ENCODE measurements at regions not wholly inside any gene's neighbourhood (a gene's known extent, or its start where the extent isn't known, plus 50 kb on each side); places are given as distances from the start of the nearest gene placed in this dataset.

DNA sequence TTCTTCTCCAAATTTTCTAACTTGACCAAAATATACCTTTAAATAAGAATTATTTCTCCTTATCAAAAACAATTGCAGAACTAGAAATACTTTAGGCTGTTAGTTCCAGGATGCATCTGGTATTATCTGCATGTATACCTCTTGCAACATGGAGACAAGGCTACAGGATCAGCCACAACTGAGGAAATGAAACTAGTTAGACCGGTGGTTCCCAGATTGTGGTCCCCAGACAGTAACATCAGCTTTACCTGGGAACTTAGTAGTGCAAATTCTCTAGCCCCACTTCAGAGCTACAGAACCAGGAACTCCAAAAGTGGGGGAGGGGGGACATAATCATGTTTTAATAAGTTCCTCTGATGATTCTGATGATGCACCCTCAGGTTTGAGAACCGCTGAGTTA lies 61.6 kb upstream of the C9orf72 start:
- DNase-seq (ENCODE audit: low read depth, low spot score) (no peak), ATAC-seq (no peak)
- H3K27ac ChIP-seq (ENCODE audit: low read depth, low read length) = no peak overlapping the region
- TF ChIP-seq, protein P1, sequence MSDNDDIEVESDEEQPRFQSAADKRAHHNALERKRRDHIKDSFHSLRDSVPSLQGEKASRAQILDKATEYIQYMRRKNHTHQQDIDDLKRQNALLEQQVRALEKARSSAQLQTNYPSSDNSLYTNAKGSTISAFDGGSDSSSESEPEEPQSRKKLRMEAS (IDR thresholded peaks at IDR 0.05) = no peak
- no peak for TF ChIP-seq FOSL1 (IDR thresholded peaks at IDR 0.05; ENCODE audit: low read depth)
- no peak for TF ChIP-seq YY1 (IDR thresholded peaks at IDR 0.05; ENCODE audit: extremely low read depth, insufficient replicate concordance, low read depth, low read length)
- TF ChIP-seq, protein P2, sequence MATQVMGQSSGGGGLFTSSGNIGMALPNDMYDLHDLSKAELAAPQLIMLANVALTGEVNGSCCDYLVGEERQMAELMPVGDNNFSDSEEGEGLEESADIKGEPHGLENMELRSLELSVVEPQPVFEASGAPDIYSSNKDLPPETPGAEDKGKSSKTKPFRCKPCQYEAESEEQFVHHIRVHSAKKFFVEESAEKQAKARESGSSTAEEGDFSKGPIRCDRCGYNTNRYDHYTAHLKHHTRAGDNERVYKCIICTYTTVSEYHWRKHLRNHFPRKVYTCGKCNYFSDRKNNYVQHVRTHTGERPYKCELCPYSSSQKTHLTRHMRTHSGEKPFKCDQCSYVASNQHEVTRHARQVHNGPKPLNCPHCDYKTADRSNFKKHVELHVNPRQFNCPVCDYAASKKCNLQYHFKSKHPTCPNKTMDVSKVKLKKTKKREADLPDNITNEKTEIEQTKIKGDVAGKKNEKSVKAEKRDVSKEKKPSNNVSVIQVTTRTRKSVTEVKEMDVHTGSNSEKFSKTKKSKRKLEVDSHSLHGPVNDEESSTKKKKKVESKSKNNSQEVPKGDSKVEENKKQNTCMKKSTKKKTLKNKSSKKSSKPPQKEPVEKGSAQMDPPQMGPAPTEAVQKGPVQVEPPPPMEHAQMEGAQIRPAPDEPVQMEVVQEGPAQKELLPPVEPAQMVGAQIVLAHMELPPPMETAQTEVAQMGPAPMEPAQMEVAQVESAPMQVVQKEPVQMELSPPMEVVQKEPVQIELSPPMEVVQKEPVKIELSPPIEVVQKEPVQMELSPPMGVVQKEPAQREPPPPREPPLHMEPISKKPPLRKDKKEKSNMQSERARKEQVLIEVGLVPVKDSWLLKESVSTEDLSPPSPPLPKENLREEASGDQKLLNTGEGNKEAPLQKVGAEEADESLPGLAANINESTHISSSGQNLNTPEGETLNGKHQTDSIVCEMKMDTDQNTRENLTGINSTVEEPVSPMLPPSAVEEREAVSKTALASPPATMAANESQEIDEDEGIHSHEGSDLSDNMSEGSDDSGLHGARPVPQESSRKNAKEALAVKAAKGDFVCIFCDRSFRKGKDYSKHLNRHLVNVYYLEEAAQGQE (IDR thresholded peaks at IDR 0.05; ENCODE audit: low read depth) = no peak
- TF ChIP-seq, protein P3, sequence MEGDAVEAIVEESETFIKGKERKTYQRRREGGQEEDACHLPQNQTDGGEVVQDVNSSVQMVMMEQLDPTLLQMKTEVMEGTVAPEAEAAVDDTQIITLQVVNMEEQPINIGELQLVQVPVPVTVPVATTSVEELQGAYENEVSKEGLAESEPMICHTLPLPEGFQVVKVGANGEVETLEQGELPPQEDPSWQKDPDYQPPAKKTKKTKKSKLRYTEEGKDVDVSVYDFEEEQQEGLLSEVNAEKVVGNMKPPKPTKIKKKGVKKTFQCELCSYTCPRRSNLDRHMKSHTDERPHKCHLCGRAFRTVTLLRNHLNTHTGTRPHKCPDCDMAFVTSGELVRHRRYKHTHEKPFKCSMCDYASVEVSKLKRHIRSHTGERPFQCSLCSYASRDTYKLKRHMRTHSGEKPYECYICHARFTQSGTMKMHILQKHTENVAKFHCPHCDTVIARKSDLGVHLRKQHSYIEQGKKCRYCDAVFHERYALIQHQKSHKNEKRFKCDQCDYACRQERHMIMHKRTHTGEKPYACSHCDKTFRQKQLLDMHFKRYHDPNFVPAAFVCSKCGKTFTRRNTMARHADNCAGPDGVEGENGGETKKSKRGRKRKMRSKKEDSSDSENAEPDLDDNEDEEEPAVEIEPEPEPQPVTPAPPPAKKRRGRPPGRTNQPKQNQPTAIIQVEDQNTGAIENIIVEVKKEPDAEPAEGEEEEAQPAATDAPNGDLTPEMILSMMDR (IDR thresholded peaks at IDR 0.05 in 2 of 3, conservative IDR thresholded peaks at IDR 0.05 in 1 of 3; ENCODE audit: borderline replicate concordance in 1 of 3, insufficient read depth in 1 of 3, low read depth in 2 of 3, low read length in 2 of 3) = no peak
- TF ChIP-seq, protein P4, sequence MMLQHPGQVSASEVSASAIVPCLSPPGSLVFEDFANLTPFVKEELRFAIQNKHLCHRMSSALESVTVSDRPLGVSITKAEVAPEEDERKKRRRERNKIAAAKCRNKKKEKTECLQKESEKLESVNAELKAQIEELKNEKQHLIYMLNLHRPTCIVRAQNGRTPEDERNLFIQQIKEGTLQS (IDR thresholded peaks at IDR 0.05) = no peak
- TF ChIP-seq RAD21 (IDR thresholded peaks at IDR 0.05; ENCODE audit: low read depth) = no peak
- no peak for TF ChIP-seq EGR1 (IDR thresholded peaks at IDR 0.05; ENCODE audit: low read depth)
- TF ChIP-seq TCF7L2 (IDR thresholded peaks at IDR 0.05; ENCODE audit: borderline replicate concordance, extremely low read depth, insufficient read depth, insufficient read length) = no peak
- TF ChIP-seq CEBPB (IDR thresholded peaks at IDR 0.05; ENCODE audit: low read depth) = no peak
- TF ChIP-seq EZH2 (IDR thresholded peaks at IDR 0.05) = no peak
- H3K27me3 ChIP-seq (ENCODE audit: insufficient read depth, low read length) = peaks cover 25% of the 10 kb centered on the region
- no peaks in the 10 kb centered on the region for H3K9me2 ChIP-seq (ENCODE audit: insufficient read depth)
- intact Hi-C loops (cut with micrococcal nuclease) = no loop called here
- no peak overlapping the region for H3K4me3 ChIP-seq (replicated peaks in 1 of 2; ENCODE audit: low read depth in 1 of 2, low read length in 2 of 2)
- no peak overlapping the region for H3K4me2 ChIP-seq (ENCODE audit: low read length)
- ChIA-PET RAD21 (ENCODE audit: low non-redundant PET in 1 of 2, low total read pairs in 2 of 2, uncharacterized antibody in 2 of 2, unreplicated experiment in 2 of 2) (no interaction called here), CTCF (no interaction called here), POLR2A (no interaction called here)
- H3K9ac ChIP-seq (ENCODE audit: low read length) = no peak overlapping the region
- H3K4me1 ChIP-seq (ENCODE audit: control insufficient read depth in 1 of 2, insufficient read depth in 2 of 2, low read length in 2 of 2) = no peaks in the 10 kb centered on the region
- no peak overlapping the region for H2AFZ ChIP-seq (ENCODE audit: low read depth, low read length, poor library complexity, severe bottlenecking)
- no peaks in the 10 kb centered on the region for H3K9me3 ChIP-seq (ENCODE audit: control insufficient read depth in 1 of 2, insufficient read depth in 1 of 2, low read depth in 1 of 2, low read length in 2 of 2)
- no peaks in the 10 kb centered on the region for H4K20me1 ChIP-seq (ENCODE audit: insufficient read depth)
- no TSS peak for BruUV-seq (replicated peaks)
- H3K79me2 ChIP-seq (ENCODE audit: insufficient read depth, low read length) = no peaks in the 10 kb centered on the region
- H3K36me3 ChIP-seq (ENCODE audit: control insufficient read depth in 1 of 2, insufficient read depth in 2 of 2, low read length in 2 of 2) = no peaks in the 10 kb centered on the region
